ENCODE measurements at regions not wholly inside any gene's neighbourhood (a gene's known extent, or its start where the extent isn't known, plus 50 kb on each side); places are given as distances from the start of the nearest gene placed in this dataset.

DNA sequence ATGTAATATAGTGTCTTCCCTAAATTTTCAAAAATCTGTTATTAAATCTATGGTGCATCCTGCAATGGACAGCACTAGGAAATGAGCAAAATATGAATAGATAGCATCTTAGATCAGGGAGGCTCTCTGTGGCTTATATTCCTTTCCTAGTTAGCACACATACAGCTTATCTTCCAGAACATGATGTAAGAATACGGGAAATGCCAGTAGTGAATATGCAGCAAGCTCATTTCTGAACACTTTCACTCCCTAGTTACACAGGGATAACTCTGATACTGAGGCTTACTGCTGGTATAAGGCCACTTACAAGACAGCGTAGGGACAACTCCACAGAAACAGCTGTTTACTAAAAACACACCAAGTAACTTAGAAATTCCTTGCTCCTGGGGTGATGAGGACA lies 297.3 kb upstream of the SMARCA2 start:
- POLR2A ChIA-PET: interaction anchor here in 1 of 2 donors (0.6 kb wide), 1 partner anchor 212 kb away, joined by 3 read pairs; no protein-coding TSS in a partner anchor
- Mint-ChIP-seq H3K4me1 (no peaks in the 10 kb centered on the region), H3K4me3 (no peak overlapping the region), H3K36me3 (no peaks in the 10 kb centered on the region), H3K9me3 (peaks cover 0 to 7% (median 4%) of the 10 kb centered on the region in 3 donors), H3K27me3 (peaks cover 12 to 37% of the 10 kb centered on the region in 2 donors), H3K27ac (no peak overlapping the region)
- Histone ChIP-seq H3K36me3 (ENCODE audit: control insufficient read depth in 2 of 2, extremely low read depth in 1 of 2, insufficient read depth in 1 of 2, low read length in 1 of 2) (no peaks in the 10 kb centered on the region), H3K27ac (ENCODE audit: low read length) (no peak overlapping the region), H3K9me3 (no peaks in the 10 kb centered on the region), H3K27me3 (replicated peaks in 1 of 2; ENCODE audit: control insufficient read depth in 2 of 2, extremely low read depth in 1 of 2, insufficient read depth in 2 of 2, low read length in 1 of 2) (peaks cover 0 to under 1% of the 10 kb centered on the region in 2 experiments), H3K4me3 (ENCODE audit: control insufficient read depth in 1 of 2, extremely low read depth in 1 of 2, low read length in 1 of 2) (no peak overlapping the region), H3K4me1 (ENCODE audit: control insufficient read depth in 1 of 2, extremely low read depth in 1 of 2, insufficient read depth in 2 of 2, low read length in 2 of 2) (no peaks in the 10 kb centered on the region)
- DNase-seq (no peak), ATAC-seq (replicated peaks in 1 of 4) (no peak)
- WGBS (ENCODE audit: insufficient coverage): 80% methylated on average over 1 of the region's 2 CpGs
- CTCF ChIA-PET: no interaction called here

DNA sequence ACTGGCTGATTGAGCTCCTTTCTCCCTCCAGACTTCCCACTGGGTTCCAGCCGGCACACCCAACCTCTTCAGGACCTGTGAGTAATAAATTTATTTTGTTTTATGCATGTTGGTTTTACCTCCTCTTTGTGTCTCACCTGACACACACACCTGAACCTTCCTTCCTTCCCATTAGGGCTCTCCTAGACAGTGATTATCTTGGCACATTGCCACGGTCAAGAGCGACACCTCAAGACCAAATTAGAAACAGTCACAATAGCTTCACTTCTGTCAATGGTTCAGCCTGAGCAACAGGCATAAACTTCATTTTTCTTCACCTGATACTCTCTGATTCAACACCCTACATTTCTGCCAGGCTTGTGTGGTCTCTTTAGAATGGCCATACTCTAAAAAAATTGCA lies 296.3 kb upstream of the SMARCA2 start:
- H3K4me1 Mint-ChIP-seq: no peaks in the 10 kb centered on the region
- no peak overlapping the region for H3K27ac Mint-ChIP-seq
- Histone ChIP-seq H3K4me1 (ENCODE audit: control insufficient read depth in 1 of 2, extremely low read depth in 1 of 2, insufficient read depth in 2 of 2, low read length in 2 of 2) (no peaks in the 10 kb centered on the region), H3K36me3 (ENCODE audit: control insufficient read depth in 2 of 2, extremely low read depth in 1 of 2, insufficient read depth in 1 of 2, low read length in 1 of 2) (no peaks in the 10 kb centered on the region), H3K4me3 (ENCODE audit: control insufficient read depth in 1 of 2, extremely low read depth in 1 of 2, low read length in 1 of 2) (no peak overlapping the region), H3K27me3 (replicated peaks in 1 of 2; ENCODE audit: control insufficient read depth in 2 of 2, extremely low read depth in 1 of 2, insufficient read depth in 2 of 2, low read length in 1 of 2) (no peaks in the 10 kb centered on the region), H3K27ac (ENCODE audit: low read length) (no peak overlapping the region), H3K9me3 (no peaks in the 10 kb centered on the region)
- ChIA-PET POLR2A (no interaction called here), CTCF (no interaction called here)
- WGBS (ENCODE audit: insufficient coverage): 67% methylated on average over 1 of the region's 3 CpGs
- peaks cover 0 to 7% (median 4%) of the 10 kb centered on the region in 3 donors for H3K9me3 Mint-ChIP-seq
- ATAC-seq (replicated peaks in 1 of 4): no peak
- no peaks in the 10 kb centered on the region for H3K36me3 Mint-ChIP-seq
- no peak overlapping the region for H3K4me3 Mint-ChIP-seq
- peaks cover 12 to 42% of the 10 kb centered on the region in 2 donors for H3K27me3 Mint-ChIP-seq
- DNase-seq: no peak

DNA sequence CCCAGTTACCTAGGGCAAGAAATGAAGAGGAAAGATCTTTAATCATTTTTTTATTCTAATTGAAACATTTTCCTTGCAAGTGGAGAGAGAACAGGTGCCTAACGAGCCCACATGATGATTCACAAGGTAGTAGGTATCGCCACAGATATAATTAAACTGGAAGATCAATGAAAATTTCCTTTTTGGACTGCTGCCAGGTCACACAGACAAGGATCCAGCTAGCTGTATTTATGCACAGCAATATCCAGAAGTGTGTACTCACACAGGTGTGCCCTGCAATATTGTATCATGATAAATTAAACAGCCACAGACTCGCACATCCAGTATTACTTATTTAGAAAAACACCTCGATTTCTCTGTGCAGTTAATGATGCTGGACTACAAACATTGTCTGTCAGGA lies 294.0 kb upstream of the SMARCA2 start:
- no peaks in the 10 kb centered on the region for H3K36me3 Mint-ChIP-seq
- WGBS (ENCODE audit: insufficient coverage): 69% methylated on average over 2 of the region's 4 CpGs
- POLR2A ChIA-PET: no interaction called here
- H3K9me3 ChIP-seq: no peaks in the 10 kb centered on the region
- peaks cover 14 to 29% of the 10 kb centered on the region in 2 donors for H3K27me3 Mint-ChIP-seq
- H3K4me3 Mint-ChIP-seq: no peak overlapping the region
- ATAC-seq (replicated peaks in 1 of 4) (no peak), DNase-seq (no peak)
- H3K4me3 ChIP-seq (ENCODE audit: control insufficient read depth in 1 of 2, extremely low read depth in 1 of 2, low read length in 1 of 2): no peak overlapping the region
- no peaks in the 10 kb centered on the region for H3K4me1 ChIP-seq (ENCODE audit: control insufficient read depth in 1 of 2, extremely low read depth in 1 of 2, insufficient read depth in 2 of 2, low read length in 2 of 2)
- H3K36me3 ChIP-seq (ENCODE audit: control insufficient read depth in 2 of 2, extremely low read depth in 1 of 2, insufficient read depth in 1 of 2, low read length in 1 of 2): no peaks in the 10 kb centered on the region
- CTCF ChIA-PET: no interaction called here
- no peaks in the 10 kb centered on the region for H3K4me1 Mint-ChIP-seq
- no peak overlapping the region for H3K27ac Mint-ChIP-seq
- no peaks in the 10 kb centered on the region for H3K27me3 ChIP-seq (replicated peaks in 1 of 2; ENCODE audit: control insufficient read depth in 2 of 2, extremely low read depth in 1 of 2, insufficient read depth in 2 of 2, low read length in 1 of 2)
- H3K9me3 Mint-ChIP-seq: peaks cover 0 to 7% (median 4%) of the 10 kb centered on the region in 3 donors
- H3K27ac ChIP-seq (ENCODE audit: low read length): no peak overlapping the region

DNA sequence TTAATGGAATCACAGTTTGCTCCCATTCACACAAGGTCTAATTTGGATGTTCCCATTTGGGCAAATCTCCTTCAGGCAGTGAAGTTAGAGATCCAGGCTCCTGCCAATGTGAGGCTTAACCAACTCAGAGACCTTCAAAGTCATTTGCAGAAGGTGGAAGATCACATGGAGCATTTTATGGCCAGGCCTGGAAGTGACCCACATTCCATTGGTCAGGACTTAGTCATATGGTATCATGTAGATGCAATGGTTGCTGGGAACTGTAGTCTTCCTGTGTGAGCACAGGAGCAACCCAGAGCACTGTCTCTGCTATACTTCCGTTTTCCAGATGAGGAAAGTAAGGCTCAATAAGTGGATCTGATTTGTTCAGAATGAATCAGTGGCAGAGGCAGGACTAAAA lies 292.7 kb upstream of the SMARCA2 start:
- CTCF ChIA-PET: no interaction called here
- H3K4me3 Mint-ChIP-seq: no peak overlapping the region
- Histone ChIP-seq H3K27ac (ENCODE audit: low read length) (no peak overlapping the region), H3K4me1 (ENCODE audit: control insufficient read depth in 1 of 2, extremely low read depth in 1 of 2, insufficient read depth in 2 of 2, low read length in 2 of 2) (no peaks in the 10 kb centered on the region), H3K27me3 (replicated peaks in 1 of 2; ENCODE audit: control insufficient read depth in 2 of 2, extremely low read depth in 1 of 2, insufficient read depth in 2 of 2, low read length in 1 of 2) (no peaks in the 10 kb centered on the region), H3K36me3 (ENCODE audit: control insufficient read depth in 2 of 2, extremely low read depth in 1 of 2, insufficient read depth in 1 of 2, low read length in 1 of 2) (no peaks in the 10 kb centered on the region), H3K9me3 (no peaks in the 10 kb centered on the region), H3K4me3 (ENCODE audit: control insufficient read depth in 1 of 2, extremely low read depth in 1 of 2, low read length in 1 of 2) (no peak overlapping the region)
- peaks cover 0 to 7% (median 4%) of the 10 kb centered on the region in 3 donors for H3K9me3 Mint-ChIP-seq
- H3K27ac Mint-ChIP-seq: no peak overlapping the region
- peaks cover 11 to 33% of the 10 kb centered on the region in 2 donors for H3K27me3 Mint-ChIP-seq
- DNase-seq: no peak
- no peaks in the 10 kb centered on the region for H3K36me3 Mint-ChIP-seq
- ATAC-seq (replicated peaks in 1 of 4): no peak
- H3K4me1 Mint-ChIP-seq: no peaks in the 10 kb centered on the region
- POLR2A ChIA-PET: no interaction called here
- WGBS (ENCODE audit: insufficient coverage): no CpG with 5 or more reads among the region's 1 CpG

DNA sequence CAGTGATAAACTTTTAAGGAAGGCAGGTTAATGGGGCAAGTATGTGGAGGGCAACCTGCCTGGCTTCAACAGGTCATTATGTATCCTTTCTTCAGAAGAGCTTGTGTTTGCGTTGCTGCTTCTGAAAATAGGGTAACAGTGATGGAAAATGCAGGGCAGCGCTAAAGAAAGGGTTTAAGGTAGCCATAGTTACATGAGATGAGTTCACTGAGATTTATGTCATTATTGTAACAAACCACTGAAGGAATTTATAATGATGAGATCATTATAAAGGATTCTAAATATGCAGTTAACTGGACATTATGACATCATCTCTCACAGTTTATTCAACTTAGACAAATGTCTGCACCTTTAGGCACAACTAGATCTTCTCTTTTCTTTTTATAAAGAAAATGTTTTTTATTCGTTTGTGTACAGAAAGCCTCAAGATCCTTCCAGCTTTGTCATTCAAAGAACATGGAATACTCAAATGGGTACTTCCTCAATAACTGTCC lies 291.6 kb upstream of the SMARCA2 start:
- H3K27me3 Mint-ChIP-seq: peaks cover 10 to 27% of the 10 kb centered on the region in 2 donors
- WGBS (ENCODE audit: insufficient coverage): no CpG with 5 or more reads among the region's 3 CpGs
- H3K4me3 ChIP-seq (ENCODE audit: control insufficient read depth in 1 of 2, extremely low read depth in 1 of 2, low read length in 1 of 2): no peak overlapping the region
- no peaks in the 10 kb centered on the region for H3K4me1 ChIP-seq (ENCODE audit: control insufficient read depth in 1 of 2, extremely low read depth in 1 of 2, insufficient read depth in 2 of 2, low read length in 2 of 2)
- no peaks in the 10 kb centered on the region for H3K4me1 Mint-ChIP-seq
- no peak overlapping the region for H3K27ac Mint-ChIP-seq
- H3K4me3 Mint-ChIP-seq: no peak overlapping the region
- POLR2A ChIA-PET: no interaction called here
- DNase-seq (no peak), ATAC-seq (replicated peaks in 1 of 4) (no peak)
- H3K36me3 ChIP-seq (ENCODE audit: control insufficient read depth in 2 of 2, extremely low read depth in 1 of 2, insufficient read depth in 1 of 2, low read length in 1 of 2): no peaks in the 10 kb centered on the region
- H3K9me3 Mint-ChIP-seq: peaks cover 0 to 5% (median 4%) of the 10 kb centered on the region in 3 donors
- H3K36me3 Mint-ChIP-seq: no peaks in the 10 kb centered on the region
- no peak overlapping the region for H3K27ac ChIP-seq (ENCODE audit: low read length)
- CTCF ChIA-PET: no interaction called here
- no peaks in the 10 kb centered on the region for H3K27me3 ChIP-seq (replicated peaks in 1 of 2; ENCODE audit: control insufficient read depth in 2 of 2, extremely low read depth in 1 of 2, insufficient read depth in 2 of 2, low read length in 1 of 2)
- H3K9me3 ChIP-seq: no peaks in the 10 kb centered on the region

DNA sequence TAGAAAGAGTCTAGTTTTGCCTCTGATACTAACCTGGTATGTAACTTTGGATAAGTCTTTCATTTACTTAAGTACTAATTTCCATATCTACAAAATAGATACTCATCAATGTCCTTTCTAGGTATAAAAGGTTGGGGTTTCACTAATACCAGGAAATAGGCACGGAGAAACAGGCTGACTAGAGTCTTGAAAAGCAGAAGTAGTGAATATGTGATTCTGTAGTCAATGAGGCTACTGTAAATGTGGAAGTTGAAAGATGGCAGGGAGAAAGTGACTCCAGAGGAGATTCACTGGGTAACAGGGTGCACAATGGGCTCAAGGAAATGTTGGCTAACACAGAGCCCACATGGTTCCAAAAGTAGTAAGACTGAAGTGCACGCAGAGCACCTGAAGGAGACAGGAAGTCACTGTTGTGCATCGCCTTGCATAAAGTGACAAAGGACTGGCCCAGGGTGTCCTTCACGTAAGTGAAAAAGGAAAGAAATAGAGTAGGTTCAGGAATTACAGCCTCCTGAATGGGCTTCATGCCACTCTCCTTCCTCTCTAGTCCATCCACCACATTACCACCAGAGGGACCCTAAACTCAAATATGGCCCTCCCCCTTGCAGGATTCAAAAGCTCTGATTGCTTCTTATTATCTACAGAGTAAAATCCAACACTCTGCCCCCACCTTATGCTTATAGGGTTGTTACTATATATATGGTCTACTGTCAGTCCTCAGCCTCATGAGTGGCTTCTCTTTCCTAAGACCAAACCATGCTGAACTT lies 288.0 kb upstream of the SMARCA2 start:
- Mint-ChIP-seq H3K27me3 (peaks cover 2 to 19% of the 10 kb centered on the region in 2 donors), H3K27ac (no peak overlapping the region), H3K4me3 (no peak overlapping the region), H3K4me1 (no peaks in the 10 kb centered on the region), H3K36me3 (no peaks in the 10 kb centered on the region), H3K9me3 (no peaks in the 10 kb centered on the region)
- Histone ChIP-seq H3K4me1 (ENCODE audit: control insufficient read depth in 1 of 2, extremely low read depth in 1 of 2, insufficient read depth in 2 of 2, low read length in 2 of 2) (no peaks in the 10 kb centered on the region), H3K27me3 (replicated peaks in 1 of 2; ENCODE audit: control insufficient read depth in 2 of 2, extremely low read depth in 1 of 2, insufficient read depth in 2 of 2, low read length in 1 of 2) (no peaks in the 10 kb centered on the region), H3K9me3 (no peaks in the 10 kb centered on the region), H3K36me3 (ENCODE audit: control insufficient read depth in 2 of 2, extremely low read depth in 1 of 2, insufficient read depth in 1 of 2, low read length in 1 of 2) (no peaks in the 10 kb centered on the region), H3K4me3 (ENCODE audit: control insufficient read depth in 1 of 2, extremely low read depth in 1 of 2, low read length in 1 of 2) (no peak overlapping the region), H3K27ac (ENCODE audit: low read length) (no peak overlapping the region)
- ChIA-PET CTCF (interaction anchor here (0.6 to 1.5 kb wide), 3 partner anchors 341 to 360 kb away, joined by 3 to 7 read pairs (median 7); no protein-coding TSS in a partner anchor), POLR2A (no interaction called here)
- DNase-seq: peak in 3 of 35 experiments; percentile 0 to 37 (median 1)
- peak in 1 of 4 experiments; percentile 40 for ATAC-seq (replicated peaks in 1 of 4)
- WGBS (ENCODE audit: insufficient coverage): 19% methylated on average over 2 of the region's 4 CpGs

All from T-cell (primary cell).